HepG2 (cell line): ENCODE measurements at regions not wholly inside any gene's neighbourhood (a gene's known extent, or its start where the extent isn't known, plus 50 kb on each side); places are given as distances from the start of the nearest gene placed in this dataset.

ENCODE experiments used
- ATAC-seq: fragments of 200-7000 bp; cut with Tn5 transposase; 3 replicates; pipeline ENCODE4 v1.9.1; 2020; ENCODE audit warnings: mild to moderate bottlenecking, moderate library complexity
- BruUV-seq: library from RNA; stranded (reverse); fragments of 400-500 nt; replicated peaks from 2 replicates; lab custom pipeline; 2021; lab: Mats Ljungman, UMichigan
- CTCF ChIA-PET: fragments of 300-600 bp; formaldehyde crosslinking; extraction: SDS; loops from one replicate; lab custom pipeline; 2021; ENCODE audit warnings: low total read pairs, inconsistent platforms, low intra/inter-chr PET ratio; lab: Yijun Ruan, JAX
- POLR2A ChIA-PET: fragments of 350-600 bp; sonication (Branson Sonifier 250); formaldehyde crosslinking; loops from one replicate; lab custom pipeline; 2020; ENCODE audit warnings: antibody characterized with exemption, inconsistent platforms; lab: Yijun Ruan, JAX
- DNase-seq: peaks from one replicate; pipeline ENCODE4 v3.0.0-alpha.2; 2015; ENCODE audit warnings: low spot score
- FAIRE-seq: peaks from 3 replicates; lab custom pipeline; 2011; peaks lifted over from hg19 to GRCh38; lab: Jason Lieb, UNC
- H2AFZ ChIP-seq: one replicate; pipeline ENCODE4 v1.6.1; 2011; ENCODE audit warnings: low read length, inconsistent platforms
- H3K27ac ChIP-seq: fragments of 300-600 bp; 3 replicates; pipeline ENCODE4 v1.8.0; 2011; ENCODE audit warnings: mixed run types, mild to moderate bottlenecking, mixed read lengths, low read length, inconsistent platforms; ENCODE audit not compliant: insufficient read depth; ENCODE audit errors: extremely low read length
- H3K27me3 ChIP-seq, 2 experiments: fragments of 200-600 bp in 1 of 2; 2 replicates in 1 of 2; 3 replicates in 1 of 2; pipeline versions ENCODE4 v1.6.0 to v1.8.0; 2011; ENCODE audit warnings: low read length in 2 of 2, mild to moderate bottlenecking in 2 of 2, moderate library complexity in 2 of 2, inconsistent platforms in 1 of 2; ENCODE audit not compliant: insufficient read depth in 2 of 2, control insufficient read depth in 1 of 2
- H3K36me3 ChIP-seq, 2 experiments: fragments of 200-600 bp in 1 of 2; replicated peaks in 1 of 2; 2 replicates in 1 of 2; 3 replicates in 1 of 2; pipeline versions ENCODE4 v1.5.1 to v1.8.0; 2011; ENCODE audit warnings: low read length in 2 of 2, inconsistent platforms in 1 of 2; ENCODE audit not compliant: insufficient read depth in 2 of 2, control insufficient read depth in 1 of 2
- H3K4me1 ChIP-seq: 2 replicates; pipeline ENCODE4 v1.5.1; 2012; ENCODE audit warnings: low read length, inconsistent platforms; ENCODE audit not compliant: insufficient read depth
- H3K4me2 ChIP-seq: 2 replicates; pipeline ENCODE4 v1.6.0; 2011; ENCODE audit warnings: low read depth, low read length, inconsistent platforms
- H3K4me3 ChIP-seq, 3 experiments: fragments of 200-600 bp in 1 of 3; sonication (generic), shearing (Covaris generic) in 1 of 3; replicated peaks in 1 of 3; 2 replicates each; pipeline ENCODE4 v1.5.1; 2011 to 2016; ENCODE audit warnings: low read length in 3 of 3, inconsistent platforms in 2 of 3, low read depth in 2 of 3, mild to moderate bottlenecking in 2 of 3, control low read depth in 1 of 3, mixed read lengths in 1 of 3; ENCODE audit not compliant: insufficient read depth in 1 of 3
- H3K79me2 ChIP-seq: one replicate; pipeline ENCODE4 v1.6.1; 2011; ENCODE audit warnings: low read length, inconsistent platforms; ENCODE audit not compliant: insufficient read depth
- H3K9ac ChIP-seq: 2 replicates; pipeline ENCODE4 v1.6.0; 2011; ENCODE audit warnings: mild to moderate bottlenecking, low read depth, low read length, inconsistent platforms; ENCODE audit not compliant: insufficient read depth
- H3K9me3 ChIP-seq: 2 replicates; pipeline ENCODE4 v1.5.1; 2012; ENCODE audit warnings: mild to moderate bottlenecking, low read length
- H4K20me1 ChIP-seq: 2 replicates; pipeline ENCODE4 v1.6.0; 2011; ENCODE audit warnings: inconsistent platforms, mild to moderate bottlenecking, low read length, moderate library complexity; ENCODE audit not compliant: insufficient read depth
- ARID2 ChIP-seq: sonication (generic); formaldehyde crosslinking; IDR thresholded peaks from 2 replicates; pipeline ENCODE4 v1.8.1; 2022; ENCODE audit warnings: mild to moderate bottlenecking, missing genetic modification reagents, borderline replicate concordance
- KLF6 ChIP-seq: IDR thresholded peaks from 2 replicates; pipeline ENCODE4 v1.8.0; 2016; ENCODE audit warnings: missing biosample characterization, missing genetic modification reagents
- NBN ChIP-seq: fragments of 450-650 bp; conservative IDR thresholded peaks from 2 replicates; pipeline ENCODE4 v1.6.1; 2017
- PHF21A ChIP-seq: sonication (generic); formaldehyde crosslinking; IDR thresholded peaks from 2 replicates; pipeline ENCODE4 v1.5.0; 2020; ENCODE audit warnings: mild to moderate bottlenecking, missing genetic modification reagents
- POLR2AphosphoS5 ChIP-seq: IDR thresholded peaks from 2 replicates; pipeline ENCODE4 v1.6.1; 2012; ENCODE audit warnings: low read depth, low read length
- RAD21 ChIP-seq: fragments of 450-650 bp; formaldehyde crosslinking; IDR thresholded peaks from 2 replicates; pipeline ENCODE4 v1.5.0; 2020; ENCODE audit warnings: mild to moderate bottlenecking
- ZGPAT ChIP-seq: IDR thresholded peaks from 2 replicates; pipeline ENCODE4 v1.6.1; 2016; ENCODE audit warnings: mild to moderate bottlenecking
- ZNF253 ChIP-seq: sonication (generic); formaldehyde crosslinking; IDR thresholded peaks from 2 replicates; pipeline ENCODE4 v1.8.0; 2022; ENCODE audit warnings: mild to moderate bottlenecking, missing genetic modification reagents, borderline replicate concordance
- ZNF264 ChIP-seq: sonication (generic); formaldehyde crosslinking; IDR thresholded peaks from 2 replicates; pipeline ENCODE4 v1.4.0; 2020; ENCODE audit warnings: missing genetic modification reagents
- ZNF296 ChIP-seq: sonication (generic); formaldehyde crosslinking; conservative IDR thresholded peaks from 2 replicates; pipeline ENCODE4 v1.5.0; 2020; ENCODE audit warnings: mild to moderate bottlenecking, missing genetic modification reagents
- ZNF530 ChIP-seq: sonication (generic); formaldehyde crosslinking; IDR thresholded peaks from 2 replicates; pipeline ENCODE4 v1.5.0; 2020; ENCODE audit warnings: low read depth, mild to moderate bottlenecking, missing genetic modification reagents
- ZNF567 ChIP-seq: sonication (generic); formaldehyde crosslinking; IDR thresholded peaks from 2 replicates; pipeline ENCODE4 v1.8.1; 2023; ENCODE audit warnings: mild to moderate bottlenecking, missing genetic modification reagents, borderline replicate concordance
- ZNF740 ChIP-seq: sonication (generic); formaldehyde crosslinking; IDR thresholded peaks from 2 replicates; pipeline ENCODE4 v1.4.0; 2020; ENCODE audit warnings: missing genetic modification reagents
- ZNF75D ChIP-seq: sonication (generic); formaldehyde crosslinking; IDR thresholded peaks from 2 replicates; pipeline ENCODE4 v1.8.1; 2023; ENCODE audit warnings: missing genetic modification reagents, mild to moderate bottlenecking, borderline replicate concordance
- WGBS: methylation state at CpG from one replicate; pipeline ENCODE4 v1.1.6; 2017; ENCODE audit warnings: low lambda C conversion rate; 5-methylcytosine and 5-hydroxymethylcytosine counted together
- in situ Hi-C: cut with HindIII; loops from 2 replicates; pipeline ENCODE4 v1.10.0; 2017; ENCODE audit warnings: low pct_unique_long_range_greater_than_20kb; ENCODE audit not compliant: extremely low pct_ligation_motif_present
- intact Hi-C: fragments of 100-400 bp; cut with micrococcal nuclease; formaldehyde crosslinking; loops from one replicate; pipeline ENCODE4 v1.10.0; 2022; ENCODE audit not compliant: unreplicated experiment

GRCh38 chr2:58856100-58856499 is 615.0 kb upstream of the FANCL start:
- POLR2A ChIA-PET: no interaction called here
- H3K4me2 ChIP-seq: no peak overlapping the region
- ATAC-seq (peak; percentile 44; the same call in 1 of the 3 replicates), FAIRE-seq (no peak), DNase-seq (no peak)
- no peak overlapping the region for H2AFZ ChIP-seq
- WGBS: 20% methylated on average over 6 of the region's 6 CpGs
- H3K9me3 ChIP-seq: 0 out of 2 replicates have a peak, but pooled peaks cover 8% of the 10 kb centered on the region
- H3K27ac ChIP-seq: no peak overlapping the region
- no peak overlapping the region for H3K4me3 ChIP-seq
- CTCF ChIA-PET: no interaction called here
- TF ChIP-seq ZNF740 (CRISPR knock-in tag): no peak
- no peak for TF ChIP-seq ARID2 (CRISPR knock-in tag)
- no peak for TF ChIP-seq PHF21A (CRISPR knock-in tag)
- TF ChIP-seq ZNF530 (CRISPR knock-in tag): no peak
- no peak for TF ChIP-seq RAD21 (CRISPR knock-in tag)
- no peak for TF ChIP-seq ZNF567 (CRISPR knock-in tag)
- no peak for TF ChIP-seq ZNF296 (CRISPR knock-in tag)
- no peak for TF ChIP-seq NBN
- no peak for TF ChIP-seq ZGPAT (CRISPR knock-in tag)
- no peak for TF ChIP-seq POLR2AphosphoS5
- no peak for TF ChIP-seq ZNF75D (CRISPR knock-in tag)
- no peak for TF ChIP-seq KLF6 (CRISPR knock-in tag)
- no peak for TF ChIP-seq ZNF253 (CRISPR knock-in tag)
- TF ChIP-seq ZNF264 (CRISPR knock-in tag): no peak
- no peaks in the 10 kb centered on the region for H3K79me2 ChIP-seq
- no peaks in the 10 kb centered on the region for H3K27me3 ChIP-seq
- in situ Hi-C loops (no loop called here), intact Hi-C loops (no loop called here)
- H3K4me1 ChIP-seq: no peaks in the 10 kb centered on the region
- no peaks in the 10 kb centered on the region for H4K20me1 ChIP-seq
- no TSS peak for BruUV-seq
- H3K9ac ChIP-seq: no peak overlapping the region
- H3K36me3 ChIP-seq: no peaks in the 10 kb centered on the region
